Cerebellar nuclear complex (tissue), 1 donor: ENCODE measurements at regions not wholly inside any gene's neighbourhood (a gene's known extent, or its start where the extent isn't known, plus 50 kb on each side); places are given as distances from the start of the nearest gene placed in this dataset.

Experiments used
- DNase-seq, 2 experiments: peaks; one replicate each; lab custom pipeline; 2025; lab: John Stamatoyannopoulos, UW

DNA sequence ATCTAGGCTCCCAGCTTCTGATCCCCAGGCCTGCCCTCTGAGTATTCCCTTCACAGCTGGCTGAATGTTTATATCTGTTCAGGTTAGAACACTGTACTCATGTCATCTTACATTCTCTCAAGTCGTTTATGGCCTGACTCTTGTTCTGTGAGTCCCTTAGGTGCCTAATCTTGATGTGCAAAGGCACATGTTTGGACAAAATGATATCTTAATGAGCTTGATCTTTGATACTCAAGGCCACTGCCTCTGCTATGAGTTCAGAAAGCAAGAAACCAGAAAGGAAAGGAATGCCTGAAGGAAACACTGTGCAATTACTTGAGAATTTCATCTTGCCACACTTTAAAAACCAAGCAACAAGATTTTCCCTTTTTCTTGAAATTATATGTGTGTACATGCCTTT is 391.8 kb upstream of the ZNF608 start:
- DNase-seq, result no peak

DNA sequence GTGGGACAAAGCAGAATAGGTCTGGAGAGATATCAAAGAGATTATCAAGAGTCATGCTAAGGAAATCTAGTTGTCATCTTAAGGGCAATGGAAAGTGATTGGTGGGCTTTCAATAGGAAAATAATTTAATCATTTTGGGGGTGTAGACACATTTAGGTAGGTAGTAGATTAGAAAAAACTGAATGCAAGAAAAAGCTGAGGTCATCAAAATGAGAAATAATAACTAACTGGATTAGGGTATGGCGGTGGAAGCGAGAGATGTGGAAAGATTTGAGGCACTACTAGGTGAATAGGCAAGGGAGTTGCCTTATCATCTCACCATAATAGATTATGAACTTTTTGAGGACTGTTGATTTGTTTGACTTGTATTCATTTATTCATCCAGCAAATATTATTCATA is 393.2 kb upstream of the ZNF608 start:
- no peak for DNase-seq

DNA sequence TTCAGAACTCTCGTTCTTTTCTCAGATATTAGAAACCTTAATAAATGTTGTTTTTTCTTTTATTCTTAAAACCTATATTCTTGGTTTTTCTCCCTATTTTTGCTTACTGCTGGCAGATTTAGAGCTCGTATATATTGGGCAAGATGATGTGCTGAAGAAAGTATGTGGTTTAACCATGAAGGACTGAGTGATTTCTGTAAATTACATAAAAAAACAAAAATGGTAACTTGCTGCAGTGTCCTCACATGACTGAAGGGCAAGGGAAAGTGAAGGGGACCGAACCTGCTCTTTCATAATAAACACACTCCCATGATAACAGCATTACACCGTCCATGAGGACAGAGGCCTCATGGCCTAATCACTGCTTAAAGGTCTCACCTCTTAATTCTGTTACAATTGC is 393.8 kb upstream of the ZNF608 start:
- DNase-seq, result no peak

DNA sequence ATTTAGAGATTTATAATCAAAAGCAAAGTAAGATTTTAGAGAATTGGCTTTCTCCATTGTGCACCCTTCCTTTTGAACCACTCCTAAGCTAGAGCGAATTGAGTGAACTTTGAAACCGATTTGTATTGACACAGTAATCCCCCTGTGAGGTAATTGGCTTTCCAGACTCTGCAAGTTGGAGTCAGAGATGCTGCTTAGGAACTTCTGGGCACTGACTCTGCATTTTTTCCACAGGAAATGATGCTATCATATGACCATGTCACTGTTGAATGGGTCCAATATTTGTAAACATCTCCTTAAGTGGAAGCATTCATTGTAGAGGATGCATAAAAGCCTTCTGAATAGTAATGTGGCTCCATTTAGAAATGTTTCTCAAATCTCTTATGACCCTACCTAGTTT is 394.4 kb upstream of the ZNF608 start:
- no peak for DNase-seq

DNA sequence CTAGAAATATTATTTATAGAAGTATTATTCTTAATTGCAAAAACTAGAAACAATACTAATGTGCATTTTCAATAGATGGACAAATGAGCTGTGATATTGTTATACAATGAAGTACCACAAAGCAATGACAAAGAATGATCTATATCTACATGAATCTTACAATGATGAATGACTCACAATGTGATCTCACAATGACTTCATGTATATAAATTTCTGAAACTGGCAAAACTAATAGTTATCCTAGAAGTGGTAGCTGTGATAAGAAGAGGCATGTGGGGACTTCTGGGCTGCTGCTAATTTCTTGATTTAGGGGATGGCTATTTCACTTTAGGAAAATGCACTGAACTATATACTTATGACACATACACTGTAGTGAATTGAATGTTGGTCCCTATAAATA is 396.0 kb upstream of the ZNF608 start:
- no peak for DNase-seq

DNA sequence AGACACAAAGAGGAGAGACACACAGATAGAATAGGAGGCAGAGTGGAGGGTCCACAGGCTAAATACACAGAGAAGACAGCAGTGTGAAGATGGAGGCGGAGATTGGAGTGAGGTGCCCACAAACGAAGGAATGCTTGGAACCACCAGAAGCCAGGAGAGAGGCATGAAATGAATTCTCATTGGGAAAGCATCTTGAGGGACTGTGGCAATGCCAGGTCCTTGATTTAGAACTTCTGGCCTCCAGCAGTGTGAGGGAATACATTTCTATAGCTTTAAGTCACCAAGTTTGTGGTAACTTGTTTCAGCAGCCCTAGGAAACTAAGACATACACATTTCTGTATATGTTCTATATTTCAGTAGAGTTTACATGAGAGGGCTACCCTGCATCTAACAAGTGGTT is 396.6 kb upstream of the ZNF608 start:
- no peak for DNase-seq

DNA sequence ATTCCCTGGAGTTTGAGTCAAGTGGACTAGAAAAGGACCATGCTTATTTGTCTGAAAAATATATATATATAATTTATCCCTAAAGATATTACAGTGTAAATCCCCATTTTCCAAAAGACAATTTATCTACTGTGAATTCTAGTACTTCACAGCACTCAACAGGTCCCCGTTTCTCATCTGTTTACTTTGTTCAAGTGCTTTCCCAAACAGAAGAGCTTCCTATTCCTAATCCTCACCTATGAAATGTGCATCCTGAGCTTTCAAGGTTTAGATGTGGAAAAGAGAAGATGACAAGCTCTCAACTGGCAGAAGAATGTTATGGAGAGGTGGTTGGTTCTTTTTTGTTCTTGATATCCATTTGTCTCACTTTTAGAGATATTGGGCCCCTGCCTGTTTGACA is 401.6 kb upstream of the ZNF608 start:
- DNase-seq, result no peak

DNA sequence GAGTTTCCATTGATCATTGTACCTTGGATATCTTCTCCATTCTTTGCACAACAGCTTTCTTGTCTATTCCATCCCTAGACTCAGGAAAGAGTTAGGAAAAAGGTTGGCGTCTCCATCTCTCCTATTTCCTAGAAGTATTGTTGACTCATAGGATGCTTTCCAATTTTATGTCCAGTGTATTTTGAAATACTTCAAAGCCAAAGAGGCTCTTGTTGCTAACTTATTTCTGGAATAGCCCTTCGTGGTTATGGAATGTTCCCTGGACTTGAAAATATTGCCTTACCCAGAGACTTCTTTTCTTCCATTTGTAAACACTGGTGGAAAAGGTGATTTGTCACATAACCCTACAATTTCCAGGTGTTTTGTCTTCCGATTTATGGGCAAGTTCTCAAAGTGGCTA is 402.3 kb upstream of the ZNF608 start:
- no peak for DNase-seq

DNA sequence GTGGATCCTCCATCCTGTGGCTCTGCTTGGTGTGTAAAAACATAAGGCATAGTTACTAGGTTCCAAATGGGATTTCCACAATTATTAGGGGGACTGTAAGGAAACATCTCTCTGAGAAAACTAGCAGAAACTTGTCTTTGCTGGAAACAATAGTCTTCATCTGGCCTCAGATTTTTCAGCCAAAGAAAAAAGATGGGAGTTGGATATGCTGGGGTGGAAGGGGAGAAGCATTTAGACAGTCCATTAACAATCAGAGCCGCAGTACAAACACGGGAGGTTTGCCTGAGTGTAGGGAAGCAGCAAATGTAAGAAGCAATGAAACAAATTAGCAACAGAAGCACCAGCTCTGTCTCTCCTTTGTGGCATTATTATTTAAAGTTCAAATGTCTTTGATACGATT is 402.7 kb upstream of the ZNF608 start:
- DNase-seq, result no peak

DNA sequence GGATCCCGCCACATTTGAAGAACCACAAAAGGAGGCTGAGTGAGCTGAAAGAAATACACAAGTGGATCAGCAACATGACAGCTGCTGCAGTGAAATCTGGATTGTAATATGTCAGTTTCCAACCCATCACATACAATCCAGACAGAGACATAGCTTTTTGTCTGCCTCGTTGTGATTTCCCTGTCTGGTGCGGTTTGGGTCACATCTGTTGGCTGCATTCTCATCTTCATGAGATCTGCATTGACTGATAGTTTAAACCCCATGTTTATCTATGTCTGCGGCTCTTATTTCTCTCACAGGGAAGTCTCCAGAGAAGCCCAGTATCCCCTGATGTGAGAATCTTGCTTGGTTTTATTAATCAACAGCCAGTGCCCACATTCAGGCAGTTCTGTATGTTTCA is 403.1 kb upstream of the ZNF608 start:
- no peak for DNase-seq

DNA sequence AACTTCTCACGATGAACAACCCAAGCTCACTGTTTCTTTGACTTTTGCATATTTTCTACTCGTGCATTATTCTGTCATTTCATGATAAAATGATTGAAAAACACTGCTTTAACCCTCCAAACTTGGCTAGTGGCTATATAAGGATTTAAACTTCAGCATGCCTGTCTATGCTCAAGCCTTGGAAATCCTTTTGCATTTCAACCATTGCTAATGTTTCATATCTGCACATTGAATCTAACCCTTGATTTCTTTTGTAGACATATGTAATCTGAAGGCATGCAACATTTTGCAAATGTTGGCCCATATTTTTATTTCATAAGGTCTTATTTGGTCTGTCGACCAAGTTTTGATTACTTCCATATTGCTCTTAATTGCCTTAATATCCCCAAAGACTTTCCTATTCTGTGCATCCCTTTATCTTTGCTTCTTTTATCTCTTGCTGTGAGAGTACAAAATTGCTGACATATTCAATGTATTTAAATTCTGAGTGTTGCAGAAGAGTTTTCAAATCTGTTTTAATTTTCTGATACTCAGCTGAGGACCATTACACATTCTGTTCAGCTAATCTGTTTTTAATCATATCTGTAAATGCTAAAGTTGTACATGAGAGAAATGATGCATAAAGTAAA is 403.7 kb upstream of the ZNF608 start:
- DNase-seq, result no peak

DNA sequence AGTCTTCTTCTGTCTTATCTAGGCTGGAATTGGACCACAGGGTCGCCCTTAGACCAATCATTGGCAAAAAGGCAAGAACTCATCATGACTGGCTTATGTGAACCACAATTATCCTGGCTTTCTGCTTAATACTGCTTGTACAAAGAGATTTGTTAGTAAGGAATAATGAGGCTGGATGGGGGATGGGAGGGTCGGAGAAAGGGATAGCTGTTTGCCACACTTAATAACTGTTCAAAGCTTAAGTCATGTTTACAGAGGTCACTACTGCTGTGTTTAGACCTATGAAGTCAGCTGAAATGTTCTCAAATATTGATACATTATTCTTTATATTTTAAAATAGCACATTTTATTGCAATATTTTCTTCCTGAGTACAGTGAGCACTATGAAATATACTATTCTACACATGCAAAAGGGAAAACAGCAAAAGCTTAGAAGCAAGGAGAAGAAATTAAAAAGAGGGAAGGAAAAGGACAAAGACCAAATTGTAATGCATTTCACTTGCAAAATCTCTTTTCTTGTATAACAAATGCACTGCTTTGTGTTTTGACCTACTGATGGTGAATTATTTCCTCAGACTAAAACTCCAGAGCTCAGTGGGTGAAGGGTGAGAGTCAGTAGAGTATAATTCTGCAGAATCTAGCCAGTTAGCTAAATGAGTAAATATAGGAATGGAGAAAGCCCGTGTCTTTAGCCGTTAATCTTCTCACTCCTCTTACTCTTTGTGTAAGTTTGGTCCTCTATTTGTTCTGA is 404.9 kb upstream of the ZNF608 start:
- DNase-seq, result no peak

DNA sequence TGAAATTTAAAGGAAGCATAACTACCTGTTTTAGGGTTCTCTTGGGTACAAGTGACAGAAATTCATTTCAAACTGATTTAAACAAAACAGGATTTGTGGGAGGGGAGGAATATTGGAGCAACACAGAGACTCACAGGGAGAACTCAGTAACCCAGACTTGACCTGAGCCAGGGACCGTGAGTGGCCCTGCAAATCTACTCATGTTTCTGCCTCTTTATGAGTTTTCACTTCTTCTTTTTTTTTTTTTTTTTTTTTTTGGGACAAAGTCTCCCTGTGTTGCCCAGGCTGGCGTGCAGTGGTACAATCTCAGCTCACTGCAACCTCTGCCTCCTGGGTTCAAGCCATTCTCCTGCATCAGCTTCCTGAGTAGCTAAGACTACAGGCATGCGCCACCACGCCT is 405.6 kb upstream of the ZNF608 start:
- DNase-seq, result no peak

DNA sequence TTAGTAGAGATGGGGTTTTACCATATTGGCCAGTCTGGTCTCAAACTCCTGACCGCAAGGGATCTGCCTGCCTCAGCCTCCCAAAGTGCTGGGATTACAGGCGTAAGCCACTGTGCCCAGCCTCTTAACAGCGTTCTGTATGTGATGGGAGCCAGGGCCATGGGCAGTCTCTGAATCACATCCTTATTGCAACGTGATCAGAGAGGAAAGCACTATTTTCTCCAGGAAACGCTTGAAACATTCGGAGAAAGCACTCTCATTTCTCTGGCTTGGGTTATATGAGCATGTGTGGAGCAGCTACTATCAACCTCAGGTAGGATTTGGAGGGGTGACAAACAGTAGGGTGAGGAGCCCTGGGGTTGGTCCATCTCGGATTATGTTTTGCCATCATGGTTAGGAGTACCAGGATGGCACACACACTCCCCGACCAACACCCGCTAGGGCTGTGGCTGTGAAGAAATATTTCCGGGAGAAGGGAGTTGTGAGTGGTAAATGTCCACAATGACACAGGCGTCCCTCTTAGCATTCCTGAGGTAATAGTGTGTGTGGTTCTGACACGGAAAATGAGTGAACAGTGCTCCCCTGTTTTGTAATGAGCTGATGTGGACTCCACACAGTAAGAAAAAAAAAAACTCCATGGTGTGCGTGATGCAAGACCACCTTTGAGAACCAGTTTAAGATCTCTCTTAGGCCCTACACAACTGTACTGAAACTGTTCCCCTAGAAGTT is 406.2 kb upstream of the ZNF608 start:
- DNase-seq, result no peak

DNA sequence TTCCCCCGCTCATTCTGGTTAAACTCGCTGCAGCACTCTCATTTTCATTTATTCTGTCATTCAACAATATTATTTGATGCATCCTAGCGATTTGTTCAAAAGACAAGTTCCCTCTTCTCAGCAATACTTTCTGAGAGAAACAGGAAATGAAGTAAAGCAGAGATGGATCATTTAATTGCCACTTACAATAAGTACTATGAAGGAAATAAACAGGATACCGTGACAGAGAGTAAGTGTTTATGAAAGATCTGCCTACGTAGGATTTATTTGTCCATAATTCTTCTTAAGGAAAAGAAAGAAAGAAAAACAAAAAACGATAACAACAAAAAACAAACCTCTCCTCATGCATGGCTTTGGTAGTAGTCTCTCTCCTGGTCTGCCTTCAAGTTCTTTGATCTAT is 406.8 kb upstream of the ZNF608 start:
- no peak for DNase-seq

DNA sequence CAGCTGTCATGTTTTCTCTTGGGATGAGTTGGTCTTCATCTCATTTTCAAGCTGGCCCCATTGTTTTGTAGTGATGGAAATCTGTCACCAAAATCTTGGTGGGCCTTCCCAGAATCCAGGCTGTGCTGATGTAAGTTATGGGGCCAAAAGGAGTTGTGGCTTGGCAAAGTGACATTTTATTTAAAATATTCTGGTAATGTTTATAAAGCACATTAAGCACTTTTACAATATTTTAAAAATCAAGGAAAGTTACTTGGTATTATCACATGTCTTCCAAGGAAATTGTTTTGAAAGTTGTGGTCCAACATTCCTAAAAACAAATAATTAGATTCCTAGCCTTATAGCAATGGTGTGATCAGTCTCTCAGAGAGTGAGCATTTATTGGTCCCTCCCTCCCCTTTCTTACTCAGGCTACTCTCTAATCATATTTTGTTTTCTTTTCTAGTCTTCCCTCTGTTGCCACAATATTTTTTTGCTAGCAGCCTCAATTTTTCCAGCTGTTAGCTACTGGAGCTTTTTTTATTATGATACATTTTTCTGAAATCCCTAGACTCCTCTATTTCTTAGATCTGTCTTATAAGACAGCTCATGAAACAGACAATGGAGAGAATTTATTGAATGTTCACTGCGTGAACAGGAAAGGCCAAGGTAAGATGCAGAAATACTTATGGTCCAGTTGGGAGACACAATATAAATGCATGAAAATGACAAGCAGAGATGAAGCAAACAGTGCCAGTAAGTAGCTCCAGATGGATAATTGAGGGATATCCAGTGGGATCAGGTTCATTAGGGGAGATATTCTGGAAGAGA is 408.1 kb upstream of the ZNF608 start:
- no peak for DNase-seq

DNA sequence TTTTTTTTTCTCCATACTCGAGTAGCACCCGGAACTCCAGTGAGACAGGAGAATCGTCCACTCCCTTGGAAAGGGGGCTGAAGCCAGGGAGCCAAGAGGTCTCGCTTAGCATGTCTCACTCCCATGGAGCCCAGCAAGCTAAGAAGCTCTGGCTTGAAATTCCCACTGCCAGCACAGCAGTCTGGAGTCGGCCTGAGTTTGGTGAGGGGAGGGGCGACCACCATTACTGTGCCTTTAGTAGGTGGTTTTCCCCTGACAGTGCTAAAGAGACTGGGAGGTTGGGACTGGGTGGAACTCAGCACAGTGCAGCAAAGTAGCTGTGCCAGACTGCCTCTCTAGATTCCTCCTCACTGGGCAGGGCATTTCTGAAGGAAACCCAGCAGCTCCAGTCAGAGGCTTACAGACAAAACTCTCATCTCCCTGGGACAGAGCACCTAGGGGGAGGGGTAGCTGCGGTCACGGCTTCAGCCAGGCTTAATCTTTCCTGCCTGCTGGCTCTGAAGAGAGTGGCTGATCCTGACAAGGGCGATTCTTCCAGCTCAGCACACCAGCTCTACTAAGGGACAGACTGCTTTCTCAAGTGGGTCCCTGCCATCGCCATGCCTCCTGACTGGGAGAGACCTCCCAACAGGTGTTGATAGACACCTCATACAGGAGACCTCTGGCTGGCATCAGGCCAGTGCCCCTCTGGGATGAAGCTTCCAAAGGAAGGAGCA is 414.5 kb upstream of the ZNF608 start:
- no peak for DNase-seq

DNA sequence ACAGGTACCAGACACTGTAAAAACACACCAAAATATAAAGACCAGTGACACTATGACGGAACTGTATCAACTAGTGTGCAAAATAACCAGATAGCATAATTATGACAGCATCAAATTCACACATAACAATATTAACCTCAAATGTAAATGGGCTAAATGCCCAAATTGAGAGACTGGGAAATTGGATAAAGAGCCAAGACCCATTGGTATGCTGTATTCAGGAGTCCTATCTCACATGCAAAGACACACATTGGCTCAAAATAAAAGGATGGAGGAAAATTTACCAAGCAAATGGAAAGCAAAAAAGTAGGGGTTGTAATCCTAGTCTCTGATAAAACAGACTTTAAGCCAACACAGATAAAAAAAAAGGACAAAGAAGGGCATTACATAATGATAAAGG is 416.3 kb upstream of the ZNF608 start:
- DNase-seq, result no peak

DNA sequence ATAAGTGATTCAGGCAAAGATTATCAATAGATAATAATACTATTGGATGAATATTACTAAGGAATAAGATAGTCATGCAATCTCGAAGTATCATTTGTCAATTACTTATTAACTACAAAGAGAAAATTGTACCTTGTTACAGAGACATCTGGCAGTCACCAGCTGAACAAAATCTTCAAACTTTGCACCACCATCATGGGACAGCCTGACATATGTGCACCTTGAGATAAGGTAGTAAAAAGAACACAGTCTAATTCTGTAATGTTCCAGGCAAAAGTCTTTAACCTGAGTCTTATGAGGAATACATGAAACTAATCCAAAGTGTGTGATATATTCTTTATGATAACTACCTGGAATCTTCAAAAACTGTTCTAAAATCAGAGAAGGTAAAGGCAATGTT is 423.0 kb upstream of the ZNF608 start:
- DNase-seq, result no peak

DNA sequence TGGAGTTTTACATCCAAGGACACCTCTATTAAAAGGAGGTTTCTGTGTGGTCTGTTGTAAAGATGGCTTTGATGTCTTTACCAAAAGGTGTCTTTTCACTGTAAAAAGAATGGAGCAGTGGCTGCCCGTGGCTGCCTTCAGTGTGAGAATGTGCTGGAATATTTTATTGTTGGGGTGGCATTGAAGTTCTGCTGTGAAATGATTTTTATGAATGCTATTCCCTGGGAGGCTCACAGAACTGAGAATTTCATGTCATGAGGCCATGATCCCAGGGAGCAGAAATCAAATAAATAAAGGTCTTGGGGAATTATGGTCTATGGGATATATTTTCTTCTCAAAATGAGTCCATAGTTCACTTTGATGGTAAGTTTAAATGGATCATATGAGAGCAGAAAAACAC is 425.2 kb upstream of the ZNF608 start:
- DNase-seq, result no peak

DNA sequence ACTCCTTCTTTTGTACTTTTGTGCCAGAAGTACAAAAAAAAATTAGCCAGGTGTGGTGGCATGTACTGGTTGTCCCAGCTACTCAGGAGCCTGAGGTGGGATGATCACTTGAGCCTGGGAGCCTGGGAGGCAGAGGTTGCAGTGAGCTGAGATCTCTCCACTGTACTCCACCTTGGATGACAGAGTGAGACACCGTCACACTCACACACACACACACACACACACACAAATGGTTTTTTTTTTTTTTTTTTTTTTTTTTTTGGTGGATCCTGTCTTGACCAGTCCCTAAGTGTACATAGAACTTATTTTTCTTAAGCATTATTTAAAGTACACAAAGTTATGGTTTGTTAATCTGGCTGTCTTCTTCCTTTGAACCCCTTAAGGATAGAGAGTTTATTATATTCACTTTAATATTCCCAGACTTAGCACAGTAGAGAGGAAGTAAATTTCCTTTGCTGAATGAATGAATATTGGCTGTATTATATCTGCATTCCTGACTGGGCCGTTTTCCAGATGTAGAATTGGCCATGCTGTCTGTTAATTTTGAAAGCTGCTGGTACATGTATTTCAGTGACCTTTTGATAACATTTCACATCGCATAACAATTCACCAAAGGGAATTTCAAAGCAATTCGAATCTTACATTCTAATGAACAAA is 429.0 kb upstream of the ZNF608 start:
- no peak for DNase-seq
